ENCODE measurements at regions not wholly inside any gene's neighbourhood (a gene's known extent, or its start where the extent isn't known, plus 50 kb on each side); places are given as distances from the start of the nearest gene placed in this dataset.

GRCh38 chr2:226396541-226396940 is 403.1 kb downstream of the IRS1 start:
- intact Hi-C loops (cut with DNase I) = no loop called here
- no peak overlapping the region for H3K27ac ChIP-seq (replicated peaks in 1 of 4)
- H3K9me3 ChIP-seq = no peaks in the 10 kb centered on the region
- no peak overlapping the region for H3K4me3 ChIP-seq
- 50% methylated on average over 2 of the region's 2 CpGs for WGBS
- TF ChIP-seq EP300 (IDR thresholded peaks at IDR 0.05) (no peak), POLR2AphosphoS5 (IDR thresholded peaks at IDR 0.05) (no peak), POLR2A (IDR thresholded peaks at IDR 0.05; ENCODE audit: low read depth) (no peak)
- TF ChIP-seq, protein P1, sequence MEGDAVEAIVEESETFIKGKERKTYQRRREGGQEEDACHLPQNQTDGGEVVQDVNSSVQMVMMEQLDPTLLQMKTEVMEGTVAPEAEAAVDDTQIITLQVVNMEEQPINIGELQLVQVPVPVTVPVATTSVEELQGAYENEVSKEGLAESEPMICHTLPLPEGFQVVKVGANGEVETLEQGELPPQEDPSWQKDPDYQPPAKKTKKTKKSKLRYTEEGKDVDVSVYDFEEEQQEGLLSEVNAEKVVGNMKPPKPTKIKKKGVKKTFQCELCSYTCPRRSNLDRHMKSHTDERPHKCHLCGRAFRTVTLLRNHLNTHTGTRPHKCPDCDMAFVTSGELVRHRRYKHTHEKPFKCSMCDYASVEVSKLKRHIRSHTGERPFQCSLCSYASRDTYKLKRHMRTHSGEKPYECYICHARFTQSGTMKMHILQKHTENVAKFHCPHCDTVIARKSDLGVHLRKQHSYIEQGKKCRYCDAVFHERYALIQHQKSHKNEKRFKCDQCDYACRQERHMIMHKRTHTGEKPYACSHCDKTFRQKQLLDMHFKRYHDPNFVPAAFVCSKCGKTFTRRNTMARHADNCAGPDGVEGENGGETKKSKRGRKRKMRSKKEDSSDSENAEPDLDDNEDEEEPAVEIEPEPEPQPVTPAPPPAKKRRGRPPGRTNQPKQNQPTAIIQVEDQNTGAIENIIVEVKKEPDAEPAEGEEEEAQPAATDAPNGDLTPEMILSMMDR (IDR thresholded peaks at IDR 0.05) = no peak
- no peak for DNase-seq (ENCODE audit: extremely low spot score)
- H3K4me1 ChIP-seq = no peaks in the 10 kb centered on the region
- H3K27me3 ChIP-seq = no peaks in the 10 kb centered on the region
- no peaks in the 10 kb centered on the region for H3K36me3 ChIP-seq

- TF ChIP-seq, protein P1 (IDR thresholded peaks at IDR 0.05) = no peak
- Histone ChIP-seq H3K4me1 (no peaks in the 10 kb centered on the region), H3K27me3 (no peaks in the 10 kb centered on the region), H3K36me3 (no peaks in the 10 kb centered on the region), H3K4me3 (no peak overlapping the region), H3K9me3 (no peaks in the 10 kb centered on the region), H3K27ac (replicated peaks in 1 of 4) (no peak overlapping the region)
- 93% methylated on average over 4 of the region's 4 CpGs for WGBS
- intact Hi-C loops (cut with DNase I) = no loop called here
- DNase-seq (ENCODE audit: extremely low spot score) = no peak
Observed at GRCh38 chr2:226387499-226387942, 412.1 kb downstream of the IRS1 start.

GRCh38 chr2:226383461-226383860 is 416.2 kb downstream of the IRS1 start:
- no peaks in the 10 kb centered on the region for H3K27me3 ChIP-seq
- DNase-seq (ENCODE audit: extremely low spot score) = no peak
- no peak overlapping the region for H3K27ac ChIP-seq (replicated peaks in 1 of 4)
- H3K4me1 ChIP-seq = peaks cover 0 to 6% (median 2%) of the 10 kb centered on the region in 4 donors
- TF ChIP-seq POLR2A (IDR thresholded peaks at IDR 0.05; ENCODE audit: low read depth) = no peak
- no peak for TF ChIP-seq POLR2AphosphoS5 (IDR thresholded peaks at IDR 0.05)
- TF ChIP-seq, protein P1 (IDR thresholded peaks at IDR 0.05) = no peak
- TF ChIP-seq EP300 (IDR thresholded peaks at IDR 0.05) = no peak
- no peaks in the 10 kb centered on the region for H3K36me3 ChIP-seq
- H3K4me3 ChIP-seq = no peak overlapping the region
- intact Hi-C loops (cut with DNase I) = no loop called here
- H3K9me3 ChIP-seq = no peaks in the 10 kb centered on the region

DNA sequence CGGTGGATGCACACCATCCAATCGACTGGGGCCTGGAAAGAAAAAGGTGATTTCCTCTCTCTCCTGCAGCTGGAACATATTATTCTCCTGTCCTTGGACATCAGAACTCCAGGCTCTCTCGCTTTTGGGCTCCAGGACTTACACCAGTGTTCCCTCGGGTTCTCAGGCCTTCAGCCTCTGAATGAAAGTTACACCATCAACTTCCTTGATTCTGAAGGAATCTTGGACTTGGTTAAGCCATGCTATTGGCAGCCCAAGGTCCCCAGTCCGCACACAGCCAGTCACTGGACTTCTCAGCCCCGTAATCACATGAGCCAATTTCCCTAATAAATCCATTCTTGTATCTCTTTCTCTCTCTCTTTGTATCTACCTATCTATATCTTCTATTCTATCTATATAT is 418.9 kb downstream of the IRS1 start:
- no peak overlapping the region for H3K27ac ChIP-seq (replicated peaks in 1 of 4)
- TF ChIP-seq, protein P1 (IDR thresholded peaks at IDR 0.05) = no peak
- TF ChIP-seq POLR2AphosphoS5 (IDR thresholded peaks at IDR 0.05) = no peak
- TF ChIP-seq EP300 (IDR thresholded peaks at IDR 0.05) = no peak
- TF ChIP-seq POLR2A (IDR thresholded peaks at IDR 0.05; ENCODE audit: low read depth) = no peak
- H3K36me3 ChIP-seq = no peaks in the 10 kb centered on the region
- no peak overlapping the region for H3K4me3 ChIP-seq
- no peaks in the 10 kb centered on the region for H3K9me3 ChIP-seq
- no peak for DNase-seq (ENCODE audit: extremely low spot score)
- intact Hi-C loops (cut with DNase I) = no loop called here
- peaks cover 0 to 6% (median 2%) of the 10 kb centered on the region in 4 donors for H3K4me1 ChIP-seq
- 65% methylated on average over 6 of the region's 6 CpGs for WGBS
- no peaks in the 10 kb centered on the region for H3K27me3 ChIP-seq

Data from esophagus muscularis mucosa (tissue), 4 donors.